ENCODE measurements at regions not wholly inside any gene's neighbourhood (a gene's known extent, or its start where the extent isn't known, plus 50 kb on each side); places are given as distances from the start of the nearest gene placed in this dataset.
"Not testable (repeated sequence)": the region's sequence is repeated elsewhere in the genome, so short reads cannot be mapped to it uniquely, and the experiment has no call there.

GRCh38 chr2:37722971-37723370 lies 51.5 kb upstream of the CDC42EP3 start:
- not testable (repeated sequence) for DNase-seq

GRCh38 chr2:37730037-37730818 lies 58.8 kb upstream of the CDC42EP3 start:
- no peak for DNase-seq

DNA sequence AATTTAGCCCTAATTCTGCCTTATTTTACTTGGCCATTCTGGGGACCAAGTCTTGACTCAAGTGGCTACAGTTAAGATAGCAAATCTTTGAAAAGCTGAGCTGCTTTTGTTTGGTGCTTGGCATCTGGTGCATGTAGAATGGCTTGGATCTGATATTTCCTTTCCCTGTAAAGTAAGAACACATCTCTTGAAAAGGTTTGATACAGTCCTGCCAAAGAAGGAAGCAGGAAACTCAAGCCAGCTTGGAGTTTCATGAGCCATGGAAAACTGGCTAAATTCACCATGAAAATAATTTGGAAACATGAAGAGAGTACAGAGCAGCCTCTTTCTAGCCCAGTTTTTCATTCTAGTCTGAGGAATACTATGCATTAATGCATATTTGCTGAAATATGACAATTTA lies 61.0 kb upstream of the CDC42EP3 start:
- DNase-seq: not testable (repeated sequence)

GRCh38 chr2:37733251-37733650 lies 61.8 kb upstream of the CDC42EP3 start:
- DNase-seq: no peak

- DNase-seq: not testable (repeated sequence)
Observed at GRCh38 chr2:37733955-37734354, 62.5 kb upstream of the CDC42EP3 start.

- DNase-seq: not testable (repeated sequence)
Observed at GRCh38 chr2:37734891-37735523, 63.6 kb upstream of the CDC42EP3 start.

DNA sequence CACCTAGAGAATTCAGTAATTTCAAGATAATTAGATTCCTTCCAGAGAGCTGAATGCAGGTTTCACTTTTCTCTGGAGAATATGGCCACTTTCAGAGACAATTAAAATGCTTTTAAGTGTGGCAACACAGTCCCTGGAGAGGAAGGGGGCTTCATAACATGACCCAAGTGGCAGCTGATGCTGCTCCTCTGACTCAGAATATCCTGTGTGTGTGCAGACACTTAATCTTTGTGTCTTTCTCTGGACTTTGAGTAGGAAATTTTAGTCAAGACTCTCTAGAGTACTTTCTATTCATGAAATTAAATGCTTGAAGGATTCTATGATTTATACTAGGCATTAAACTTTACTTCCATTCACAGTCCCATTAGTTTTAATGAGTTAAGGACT lies 64.1 kb upstream of the CDC42EP3 start:
- DNase-seq: not testable (repeated sequence)

GRCh38 chr2:37737507-37737906 lies 66.1 kb upstream of the CDC42EP3 start:
- no peak for DNase-seq

- DNase-seq: no peak
Observed at GRCh38 chr2:37738266-37738885, 66.9 kb upstream of the CDC42EP3 start.

DNA sequence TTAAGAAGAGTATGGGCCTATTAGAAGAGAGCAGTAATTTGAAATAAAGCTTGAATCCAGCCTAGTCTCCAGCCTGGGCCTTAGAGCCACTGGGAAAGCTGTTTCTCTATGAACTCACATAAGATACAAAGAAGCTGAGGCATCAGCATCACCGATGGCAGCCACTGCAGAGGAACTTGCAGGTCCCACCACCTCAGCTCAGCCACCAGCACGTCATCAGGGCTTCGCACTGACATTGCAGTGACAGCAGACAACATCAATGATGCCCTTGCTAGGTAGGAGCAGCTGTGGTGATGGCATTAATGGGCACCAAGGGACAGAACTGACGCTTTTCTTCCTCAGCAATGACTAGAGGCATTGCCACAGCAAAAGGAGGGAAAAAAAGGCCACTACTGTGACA lies 67.7 kb upstream of the CDC42EP3 start:
- DNase-seq: no peak

- no peak for DNase-seq
Observed at GRCh38 chr2:37740164-37740739, 68.8 kb upstream of the CDC42EP3 start.

- DNase-seq: no peak
Observed at GRCh38 chr2:37742286-37742685, 70.8 kb upstream of the CDC42EP3 start.

DNA sequence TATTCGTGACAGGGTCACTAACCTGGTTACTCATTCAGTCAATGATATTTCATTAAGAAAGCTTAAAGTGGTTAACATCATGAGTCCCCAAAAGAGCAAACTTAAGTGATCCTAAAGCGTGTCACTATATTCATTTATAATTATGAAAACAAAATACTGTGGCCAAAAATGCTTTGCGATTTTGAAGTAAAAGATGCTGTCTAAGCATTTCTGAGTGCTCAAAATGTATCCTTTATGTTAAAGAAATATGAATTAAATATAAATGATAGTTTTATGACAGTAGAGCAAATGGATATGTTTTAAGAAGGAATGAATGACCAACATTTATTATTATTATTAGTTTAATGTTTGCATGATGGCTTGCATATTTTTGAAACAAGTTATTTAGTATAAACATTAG lies 72.6 kb upstream of the CDC42EP3 start:
- DNase-seq: no peak

DNA sequence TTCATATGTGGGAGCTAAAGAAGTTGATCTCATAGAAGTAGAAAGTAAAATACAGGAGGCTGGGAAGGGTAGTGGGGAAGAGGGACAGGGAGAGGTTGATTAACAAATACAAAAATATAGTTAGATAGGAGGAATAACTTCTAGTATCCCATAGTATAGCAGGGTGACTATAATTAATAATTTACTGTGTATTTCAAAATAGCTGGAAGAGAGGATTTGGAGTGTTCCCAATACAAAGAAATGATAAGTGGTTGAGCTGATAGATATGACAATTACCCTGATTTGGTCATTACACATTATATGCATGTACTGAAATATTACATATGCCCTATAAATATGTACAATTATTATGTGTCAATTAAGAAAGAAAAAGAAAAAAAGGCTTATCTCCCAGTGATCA lies 73.5 kb upstream of the CDC42EP3 start:
- not testable (repeated sequence) for DNase-seq

- not testable (repeated sequence) for DNase-seq
Observed at GRCh38 chr2:37746011-37746410, 74.6 kb upstream of the CDC42EP3 start.

DNA sequence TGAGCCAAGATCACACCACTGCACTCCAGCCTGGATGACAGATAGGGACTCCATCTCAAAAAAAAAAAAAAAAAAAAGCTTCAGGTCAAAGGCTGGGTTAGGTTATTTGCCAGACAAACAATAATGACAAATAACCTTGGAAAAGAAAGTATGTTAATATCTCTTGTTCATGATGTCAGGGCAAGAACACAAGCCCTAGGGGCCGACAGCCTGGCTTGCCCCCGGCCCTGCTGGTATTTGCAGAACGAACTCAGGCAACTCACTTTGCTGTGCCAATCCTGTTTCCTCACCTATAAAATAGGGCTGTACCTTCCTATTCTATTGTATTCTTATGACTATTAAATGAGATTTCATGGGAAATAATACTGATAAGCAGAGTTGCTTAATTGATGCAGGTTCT lies 75.4 kb upstream of the CDC42EP3 start:
- no peak for DNase-seq

- no peak for DNase-seq
Observed at GRCh38 chr2:37748541-37748940, 77.1 kb upstream of the CDC42EP3 start.

- DNase-seq: not testable (repeated sequence)
Observed at GRCh38 chr2:37750286-37750685, 78.8 kb upstream of the CDC42EP3 start.

DNA sequence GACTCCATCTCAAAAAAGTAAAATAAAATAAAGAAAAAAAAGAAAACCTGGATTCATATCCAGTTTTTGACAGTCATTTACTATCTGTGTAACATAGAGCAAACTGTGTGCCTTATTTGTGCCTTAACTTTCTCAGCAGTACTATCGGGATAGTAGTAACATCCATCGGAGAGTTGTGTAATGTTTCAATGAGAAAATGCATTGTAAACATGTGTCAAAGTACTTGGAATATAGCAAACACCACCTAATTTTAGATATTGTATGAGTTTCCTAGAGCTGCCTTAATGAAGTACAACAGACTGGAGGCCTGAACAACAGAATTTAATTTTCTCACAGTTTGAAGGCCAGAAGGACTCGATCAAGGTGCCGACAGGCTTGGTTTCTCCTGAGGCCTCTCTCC lies 81.3 kb upstream of the CDC42EP3 start:
- DNase-seq: no peak

- DNase-seq: no peak
Observed at GRCh38 chr2:37753758-37754157, 82.3 kb upstream of the CDC42EP3 start.

- DNase-seq: not testable (repeated sequence)
Observed at GRCh38 chr2:37755961-37756559, 84.6 kb upstream of the CDC42EP3 start.

- DNase-seq: not testable (repeated sequence)
Observed at GRCh38 chr2:37757456-37757855, 86.0 kb upstream of the CDC42EP3 start.

DNA sequence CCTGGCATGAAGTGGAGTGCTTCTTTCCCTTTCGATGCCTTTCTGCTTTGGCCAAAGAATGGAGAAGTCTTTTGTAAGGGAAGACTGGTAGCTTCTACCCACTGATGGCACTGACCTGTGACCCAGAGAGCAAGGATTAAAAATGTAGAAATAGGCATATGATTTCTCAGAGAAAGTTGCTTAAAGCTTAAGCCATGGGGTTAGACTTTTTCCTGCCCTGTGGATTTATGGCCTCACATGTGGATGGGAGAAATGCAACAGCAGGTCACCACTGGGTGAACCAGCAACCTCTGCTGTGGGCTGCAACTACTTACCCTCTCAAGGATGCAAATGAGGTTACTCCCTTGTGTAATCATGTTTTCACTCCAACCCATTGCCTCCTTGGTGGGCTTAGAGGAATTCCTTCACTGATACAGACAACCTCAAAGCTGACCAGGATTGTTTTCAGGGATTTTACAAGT lies 86.7 kb upstream of the CDC42EP3 start:
- not testable (repeated sequence) for DNase-seq

Data from NCI-H1092 treated with DMSO at 0.1 percent for 48 hours (cell line).